DMS153 treated with DMSO at 0.1 percent for 48 hours (cell line): ENCODE measurements at regions not wholly inside any gene's neighbourhood (a gene's known extent, or its start where the extent isn't known, plus 50 kb on each side); places are given as distances from the start of the nearest gene placed in this dataset.

ENCODE experiments used
- DNase-seq: peaks from one replicate; lab custom pipeline; 2025; ENCODE audit not compliant: unreplicated experiment; lab: John Stamatoyannopoulos, UW

GRCh38 chr16:51814617-51815016 lies 663.5 kb upstream of the SALL1 start:
- no peak for DNase-seq

GRCh38 chr16:51813609-51814008 lies 662.5 kb upstream of the SALL1 start:
- no peak for DNase-seq

GRCh38 chr16:51812945-51813344 lies 661.9 kb upstream of the SALL1 start:
- no peak for DNase-seq

GRCh38 chr16:51807551-51807950 lies 656.5 kb upstream of the SALL1 start:
- no peak for DNase-seq

- DNase-seq, result no peak
These were observed 650.6 kb upstream of the SALL1 start for GRCh38 chr16:51801635-51802034.

- no peak for DNase-seq
These were observed 646.7 kb upstream of the SALL1 start for GRCh38 chr16:51797669-51798259.

GRCh38 chr16:51779240-51779639 lies 628.2 kb upstream of the SALL1 start:
- DNase-seq, result no peak

- no peak for DNase-seq
These were observed 622.2 kb upstream of the SALL1 start for GRCh38 chr16:51773071-51773890.

- DNase-seq, result no peak
These were observed 615.7 kb upstream of the SALL1 start for GRCh38 chr16:51766739-51767138.

- peak; percentile 13 for DNase-seq
These were observed 612.1 kb upstream of the SALL1 start for GRCh38 chr16:51763072-51763661.

GRCh38 chr16:51762081-51762996 lies 611.3 kb upstream of the SALL1 start:
- DNase-seq, result peak; percentile 16

- DNase-seq, result no peak
These were observed 609.9 kb upstream of the SALL1 start for GRCh38 chr16:51761001-51761400.

- DNase-seq, result no peak
These were observed 608.9 kb upstream of the SALL1 start for GRCh38 chr16:51759999-51760398.

- no peak for DNase-seq
These were observed 608.3 kb upstream of the SALL1 start for GRCh38 chr16:51759329-51759728.

- DNase-seq, result no peak
These were observed 606.9 kb upstream of the SALL1 start for GRCh38 chr16:51757921-51758479.

GRCh38 chr16:51757505-51757904 lies 606.4 kb upstream of the SALL1 start:
- DNase-seq, result no peak

GRCh38 chr16:51757124-51757470 lies 606.0 kb upstream of the SALL1 start:
- no peak for DNase-seq

GRCh38 chr16:51756447-51757123 lies 605.5 kb upstream of the SALL1 start:
- no peak for DNase-seq

- no peak for DNase-seq
These were observed 604.7 kb upstream of the SALL1 start for GRCh38 chr16:51755577-51756355.

- DNase-seq, result no peak
These were observed 604.0 kb upstream of the SALL1 start for GRCh38 chr16:51755039-51755501.
